Endothelial cell of umbilical vein (primary cell): ENCODE measurements at regions not wholly inside any gene's neighbourhood (a gene's known extent, or its start where the extent isn't known, plus 50 kb on each side); places are given as distances from the start of the nearest gene placed in this dataset.

ENCODE experiments used
- BruUV-seq: library from RNA; stranded (reverse); fragments of 400-500 nt; replicated peaks from 2 replicates; lab custom pipeline; 2021; lab: Mats Ljungman, UMichigan
- CTCF ChIA-PET: fragments of 300-600, 350-600 bp; sonication (Branson Sonifier 250); formaldehyde crosslinking; loops from one replicate; lab custom pipeline; 2021; ENCODE audit warnings: antibody characterized with exemption, inconsistent platforms; lab: Charles Lee
- POLR2A ChIA-PET: fragments of 300-600, 350-600 bp; sonication (Branson Sonifier 250); formaldehyde crosslinking; loops from one replicate; lab custom pipeline; 2021; ENCODE audit warnings: antibody characterized with exemption, inconsistent platforms; lab: Charles Lee
- DNase-seq: peaks from one replicate; pipeline ENCODE4 v3.0.0-alpha.2; 2011; ENCODE audit warnings: low read depth, low spot score
- FAIRE-seq: peaks from 2 replicates; lab custom pipeline; 2011; peaks lifted over from hg19 to GRCh38; lab: Jason Lieb, UNC
- H2AFZ ChIP-seq: 2 replicates; pipeline ENCODE4 v1.6.0; 2012; ENCODE audit warnings: low read depth, low read length, control low read depth, inconsistent platforms
- H3K27ac ChIP-seq: 2 replicates; pipeline ENCODE4 v1.5.1; 2011; ENCODE audit warnings: low read depth, mild to moderate bottlenecking, control low read depth, low read length, moderate library complexity; ENCODE audit not compliant: insufficient read depth
- H3K27me3 ChIP-seq, 2 experiments: 2 replicates each; pipeline versions ENCODE4 v1.6.0 to v1.6.1; 2011; ENCODE audit warnings: low read length in 2 of 2, mixed read lengths in 1 of 2; ENCODE audit not compliant: control insufficient read depth in 2 of 2, insufficient read depth in 2 of 2
- H3K36me3 ChIP-seq, 2 experiments: 2 replicates in 1 of 2; 3 replicates in 1 of 2; pipeline ENCODE4 v1.5.1; 2011; ENCODE audit warnings: low read length in 2 of 2, mild to moderate bottlenecking in 1 of 2, moderate library complexity in 1 of 2; ENCODE audit not compliant: control insufficient read depth in 2 of 2, insufficient read depth in 2 of 2; ENCODE audit errors: extremely low read depth in 1 of 2
- H3K4me1 ChIP-seq: 3 replicates; pipeline ENCODE4 v1.5.1; 2011; ENCODE audit warnings: mild to moderate bottlenecking, low read length; ENCODE audit not compliant: control insufficient read depth, insufficient read depth; ENCODE audit errors: extremely low read depth
- H3K4me2 ChIP-seq: 2 replicates; pipeline ENCODE4 v1.6.1; 2011; ENCODE audit warnings: low read length, control low read depth, mixed read lengths; ENCODE audit not compliant: insufficient read depth
- H3K4me3 ChIP-seq, 3 experiments: fragments of 200-600 bp in 1 of 3; sonication (generic), shearing (Covaris generic) in 1 of 3; replicated peaks in 1 of 3; 2 replicates each; pipeline ENCODE4 v1.5.1; 2011 to 2016; ENCODE audit warnings: control low read depth in 3 of 3, low read length in 3 of 3, mild to moderate bottlenecking in 2 of 3, inconsistent platforms in 1 of 3, low read depth in 1 of 3, moderate library complexity in 1 of 3; ENCODE audit not compliant: insufficient read depth in 1 of 3
- H3K79me2 ChIP-seq: 2 replicates; pipeline ENCODE4 v1.6.0; 2012; ENCODE audit warnings: low read length, inconsistent platforms; ENCODE audit not compliant: control insufficient read depth, insufficient read depth
- H3K9ac ChIP-seq: replicated peaks from 2 replicates; pipeline ENCODE3; 2011; ENCODE audit warnings: low read length, control low read depth; ENCODE audit not compliant: insufficient read depth; ENCODE audit errors: extremely low read depth
- H3K9me1 ChIP-seq: replicated peaks from 3 replicates; pipeline ENCODE4 v1.6.0; 2011; ENCODE audit warnings: mild to moderate bottlenecking, low read length; ENCODE audit not compliant: control insufficient read depth, insufficient read depth; ENCODE audit errors: extremely low read depth
- H3K9me3 ChIP-seq: replicated peaks from 2 replicates; pipeline ENCODE4 v1.5.1; 2012; ENCODE audit warnings: low read length, inconsistent platforms; ENCODE audit not compliant: control insufficient read depth, insufficient read depth
- H4K20me1 ChIP-seq: replicated peaks from 2 replicates; pipeline ENCODE3; 2011; ENCODE audit warnings: mild to moderate bottlenecking, low read length; ENCODE audit not compliant: control insufficient read depth, insufficient read depth; ENCODE audit errors: extremely low read depth
- EZH2 ChIP-seq: IDR thresholded peaks from 2 replicates; pipeline ENCODE4 v1.6.1; 2012; ENCODE audit warnings: borderline replicate concordance, low read depth, mild to moderate bottlenecking, moderate library complexity, low read length, inconsistent platforms; ENCODE audit not compliant: severe bottlenecking
- FOS ChIP-seq: IDR thresholded peaks from 2 replicates; pipeline ENCODE4 v1.6.1; 2011; ENCODE audit warnings: mild to moderate bottlenecking, low read length, moderate library complexity, borderline replicate concordance; ENCODE audit not compliant: insufficient read depth
- GATA2 ChIP-seq: IDR thresholded peaks from 2 replicates; pipeline ENCODE4 v1.7.0; 2011; ENCODE audit warnings: low read depth, mild to moderate bottlenecking, moderate library complexity, mixed read lengths, low read length; ENCODE audit not compliant: insufficient read length, insufficient read depth
- JUN ChIP-seq: IDR thresholded peaks from 2 replicates; pipeline ENCODE4 v1.6.1; 2011; ENCODE audit warnings: borderline replicate concordance, low read depth; ENCODE audit not compliant: insufficient read length, insufficient read depth
- MYC ChIP-seq: IDR thresholded peaks from one replicate; pipeline ENCODE4 v1.6.1; 2011; ENCODE audit warnings: mild to moderate bottlenecking, low read depth, low read length
- POLR2A ChIP-seq: IDR thresholded peaks from 2 replicates; pipeline ENCODE4 v1.6.1; 2012; ENCODE audit warnings: low read depth, mild to moderate bottlenecking, control low read depth, low read length
- POLR2AphosphoS5 ChIP-seq: IDR thresholded peaks from 2 replicates; pipeline ENCODE4 v1.6.1; 2012; ENCODE audit warnings: low read depth, mild to moderate bottlenecking, control low read depth, low read length, moderate library complexity; ENCODE audit not compliant: insufficient read depth
- dilution Hi-C: fragments of 300-500 bp; cut with MboI; formaldehyde crosslinking; loops from one replicate; pipeline ENCODE4 v1.15.0; 2019; ENCODE audit warnings: low sequenced_read_pairs; ENCODE audit not compliant: extremely low pct_ligation_motif_present
- intact Hi-C: fragments of 100-400 bp; cut with micrococcal nuclease; formaldehyde crosslinking; loops from one replicate; pipeline ENCODE4 v1.10.0; 2022
- TF ChIP-seq, protein P1 (sequence below), 2 donors: IDR thresholded peaks; 1 replicate in 1 of 2; 2 replicates in 1 of 2; pipeline ENCODE4 v1.5.1; 2011; ENCODE audit warnings: low read length in 2 of 2, mild to moderate bottlenecking in 2 of 2, moderate library complexity in 2 of 2, control low read depth in 1 of 2, inconsistent platforms in 1 of 2, low read depth in 1 of 2; ENCODE audit not compliant: insufficient read depth in 1 of 2; ENCODE audit errors: extremely low read depth in 1 of 2
- TF ChIP-seq, protein P2 (sequence below): IDR thresholded peaks from 2 replicates; pipeline ENCODE4 v1.6.1; 2011; ENCODE audit not compliant: insufficient read depth, insufficient read length

GRCh38 chr2:16042201-16042700 lies 101.9 kb downstream of the MYCN start:
- Histone ChIP-seq H3K27ac (no peak overlapping the region), H3K9me3 (no peaks in the 10 kb centered on the region), H3K4me3 (no peak overlapping the region), H3K36me3 (no peaks in the 10 kb centered on the region), H3K9me1 (no peaks in the 10 kb centered on the region), H3K4me1 (no peaks in the 10 kb centered on the region), H3K4me2 (no peak overlapping the region), H3K79me2 (no peaks in the 10 kb centered on the region), H4K20me1 (no peaks in the 10 kb centered on the region), H3K27me3 (no peaks in the 10 kb centered on the region), H2AFZ (no peak overlapping the region), H3K9ac (no peak overlapping the region)
- intact Hi-C loops: no loop called here
- POLR2A ChIA-PET: no interaction called here
- TF ChIP-seq FOS: no peak
- TF ChIP-seq POLR2AphosphoS5: no peak
- no peak for TF ChIP-seq JUN
- TF ChIP-seq POLR2A: no peak
- FAIRE-seq (no peak), DNase-seq (no peak)
- no TSS peak for BruUV-seq
- dilution Hi-C loops: no loop called here
- CTCF ChIA-PET: no interaction called here

- Histone ChIP-seq H3K9me1 (no peaks in the 10 kb centered on the region), H3K4me2 (no peak overlapping the region), H3K79me2 (no peaks in the 10 kb centered on the region), H3K9me3 (no peaks in the 10 kb centered on the region), H3K4me1 (no peaks in the 10 kb centered on the region), H3K27ac (no peak overlapping the region), H3K36me3 (no peaks in the 10 kb centered on the region), H3K27me3 (no peaks in the 10 kb centered on the region), H3K4me3 (no peak overlapping the region), H2AFZ (no peak overlapping the region), H3K9ac (no peak overlapping the region), H4K20me1 (no peaks in the 10 kb centered on the region)
- FAIRE-seq (no peak), DNase-seq (no peak)
- TF ChIP-seq POLR2A: no peak
- TF ChIP-seq GATA2: no peak
- TF ChIP-seq FOS: no peak
- no peak for TF ChIP-seq MYC
- TF ChIP-seq JUN: no peak
- no peak for TF ChIP-seq EZH2
- TF ChIP-seq, protein P1, sequence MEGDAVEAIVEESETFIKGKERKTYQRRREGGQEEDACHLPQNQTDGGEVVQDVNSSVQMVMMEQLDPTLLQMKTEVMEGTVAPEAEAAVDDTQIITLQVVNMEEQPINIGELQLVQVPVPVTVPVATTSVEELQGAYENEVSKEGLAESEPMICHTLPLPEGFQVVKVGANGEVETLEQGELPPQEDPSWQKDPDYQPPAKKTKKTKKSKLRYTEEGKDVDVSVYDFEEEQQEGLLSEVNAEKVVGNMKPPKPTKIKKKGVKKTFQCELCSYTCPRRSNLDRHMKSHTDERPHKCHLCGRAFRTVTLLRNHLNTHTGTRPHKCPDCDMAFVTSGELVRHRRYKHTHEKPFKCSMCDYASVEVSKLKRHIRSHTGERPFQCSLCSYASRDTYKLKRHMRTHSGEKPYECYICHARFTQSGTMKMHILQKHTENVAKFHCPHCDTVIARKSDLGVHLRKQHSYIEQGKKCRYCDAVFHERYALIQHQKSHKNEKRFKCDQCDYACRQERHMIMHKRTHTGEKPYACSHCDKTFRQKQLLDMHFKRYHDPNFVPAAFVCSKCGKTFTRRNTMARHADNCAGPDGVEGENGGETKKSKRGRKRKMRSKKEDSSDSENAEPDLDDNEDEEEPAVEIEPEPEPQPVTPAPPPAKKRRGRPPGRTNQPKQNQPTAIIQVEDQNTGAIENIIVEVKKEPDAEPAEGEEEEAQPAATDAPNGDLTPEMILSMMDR (IDR thresholded peaks at IDR 0.05; ENCODE audit: extremely low read depth in 1 of 2, insufficient read depth in 1 of 2, low read depth in 1 of 2, low read length in 2 of 2): no peak
- no peak for TF ChIP-seq POLR2AphosphoS5
- TF ChIP-seq, protein P2, sequence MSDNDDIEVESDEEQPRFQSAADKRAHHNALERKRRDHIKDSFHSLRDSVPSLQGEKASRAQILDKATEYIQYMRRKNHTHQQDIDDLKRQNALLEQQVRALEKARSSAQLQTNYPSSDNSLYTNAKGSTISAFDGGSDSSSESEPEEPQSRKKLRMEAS: no peak
- intact Hi-C loops: no loop called here
- BruUV-seq: no TSS peak
- CTCF ChIA-PET: no interaction called here
- POLR2A ChIA-PET: no interaction called here
- dilution Hi-C loops: no loop called here
These were observed 100.1 kb downstream of the MYCN start for GRCh38 chr2:16040271-16041010.
